ENCODE measurements at regions not wholly inside any gene's neighbourhood (a gene's known extent, or its start where the extent isn't known, plus 50 kb on each side); places are given as distances from the start of the nearest gene placed in this dataset.

GRCh38 chr3:87390353-87390752 is 114.0 kb upstream of the POU1F1 start:
- intact Hi-C loops (cut with micrococcal nuclease): loop anchor here (5.0 kb wide), 1 partner anchor 38 kb away; no protein-coding TSS in a partner anchor
- FAIRE-seq: peak; percentile 33
- no peak overlapping the region for H3K9ac ChIP-seq (replicated peaks; ENCODE audit: extremely low read depth, insufficient read depth, low read length)
- H3K27ac ChIP-seq (ENCODE audit: insufficient read depth, low read depth, low read length): no peak overlapping the region
- no peak overlapping the region for H2AFZ ChIP-seq (ENCODE audit: low read depth, low read length)
- H3K4me1 ChIP-seq (ENCODE audit: control insufficient read depth, extremely low read depth, insufficient read depth, low read length): peaks cover 7% of the 10 kb centered on the region
- H4K20me1 ChIP-seq (replicated peaks; ENCODE audit: control insufficient read depth, extremely low read depth, insufficient read depth, low read length): no peaks in the 10 kb centered on the region
- TF ChIP-seq JUN (IDR thresholded peaks at IDR 0.05; ENCODE audit: borderline replicate concordance, insufficient read depth, insufficient read length, low read depth) (no peak), GATA2 (IDR thresholded peaks at IDR 0.05; ENCODE audit: insufficient read depth, insufficient read length, low read depth, low read length) (no peak), FOS (IDR thresholded peaks at IDR 0.05; ENCODE audit: borderline replicate concordance, insufficient read depth, low read length) (no peak), CTCF (IDR thresholded peaks at IDR 0.05; ENCODE audit: extremely low read depth in 1 of 2, insufficient read depth in 1 of 2, low read depth in 1 of 2, low read length in 2 of 2) (no peak), POLR2A (IDR thresholded peaks at IDR 0.05; ENCODE audit: low read depth, low read length) (no peak), MYC (IDR thresholded peaks at IDR 0.05; ENCODE audit: low read depth, low read length) (no peak), POLR2AphosphoS5 (IDR thresholded peaks at IDR 0.05; ENCODE audit: insufficient read depth, low read depth, low read length) (no peak), EZH2 (IDR thresholded peaks at IDR 0.05; ENCODE audit: borderline replicate concordance, low read depth, low read length, severe bottlenecking) (no peak)
- TF ChIP-seq, protein P1, sequence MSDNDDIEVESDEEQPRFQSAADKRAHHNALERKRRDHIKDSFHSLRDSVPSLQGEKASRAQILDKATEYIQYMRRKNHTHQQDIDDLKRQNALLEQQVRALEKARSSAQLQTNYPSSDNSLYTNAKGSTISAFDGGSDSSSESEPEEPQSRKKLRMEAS (IDR thresholded peaks at IDR 0.05; ENCODE audit: insufficient read depth, insufficient read length): no peak
- H3K27me3 ChIP-seq (ENCODE audit: control insufficient read depth in 2 of 2, insufficient read depth in 2 of 2, low read length in 2 of 2): no peaks in the 10 kb centered on the region
- ChIA-PET POLR2A (interaction anchor here (0.7 kb wide), 1 partner anchor 654 kb away, joined by 3 read pairs; no protein-coding TSS in a partner anchor), CTCF (interaction anchor here (1.1 to 1.2 kb wide), 2 partner anchors 17 to 39 kb away, joined by 3 to 6 read pairs; no protein-coding TSS in a partner anchor)
- dilution Hi-C loops (cut with MboI; ENCODE audit: extremely low pct_ligation_motif_present, low sequenced_read_pairs): no loop called here
- DNase-seq (ENCODE audit: low read depth, low spot score): no peak
- no peaks in the 10 kb centered on the region for H3K79me2 ChIP-seq (ENCODE audit: control insufficient read depth, insufficient read depth, low read length)
- no peak overlapping the region for H3K4me2 ChIP-seq (ENCODE audit: insufficient read depth, low read length)
- H3K36me3 ChIP-seq (ENCODE audit: control insufficient read depth in 2 of 2, extremely low read depth in 1 of 2, insufficient read depth in 2 of 2, low read length in 2 of 2): no peaks in the 10 kb centered on the region
- H3K9me3 ChIP-seq (replicated peaks; ENCODE audit: control insufficient read depth, insufficient read depth, low read length): no peaks in the 10 kb centered on the region
- H3K9me1 ChIP-seq (replicated peaks; ENCODE audit: control insufficient read depth, extremely low read depth, insufficient read depth, low read length): no peaks in the 10 kb centered on the region
- BruUV-seq (replicated peaks): no TSS peak
- H3K4me3 ChIP-seq (replicated peaks in 1 of 3; ENCODE audit: insufficient read depth in 1 of 3, low read depth in 1 of 3, low read length in 3 of 3): no peak overlapping the region
